NCI-H1436 (cell line): ENCODE measurements at regions not wholly inside any gene's neighbourhood (a gene's known extent, or its start where the extent isn't known, plus 50 kb on each side); places are given as distances from the start of the nearest gene placed in this dataset.

Experiments
- DNase-seq: peaks from one replicate; lab custom pipeline; 2025; lab: John Stamatoyannopoulos, UW

- no peak for DNase-seq
These were observed 182.6 kb upstream of the LYPLAL1 start for GRCh38 chr1:218991089-218991488.

DNA sequence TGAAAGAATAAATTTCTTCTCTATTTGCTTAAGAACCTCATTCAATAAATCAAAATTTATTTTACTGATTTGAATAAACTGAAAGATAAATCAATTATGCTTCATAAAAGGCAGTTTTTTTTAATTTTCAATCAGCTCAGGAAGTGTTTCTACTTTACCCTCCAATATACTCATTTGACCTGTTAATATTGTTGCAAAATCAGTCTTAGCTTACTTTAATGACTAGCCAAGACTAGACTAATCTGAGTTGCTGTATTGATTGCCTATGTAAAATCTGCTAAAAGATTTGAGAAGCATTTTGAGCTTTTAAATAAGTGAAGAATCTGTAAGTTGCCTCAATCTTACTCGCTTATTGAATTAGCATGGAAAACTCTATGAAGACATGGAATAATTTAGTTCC, 179.1 kb upstream of the LYPLAL1 start:
- DNase-seq, result no peak

DNA sequence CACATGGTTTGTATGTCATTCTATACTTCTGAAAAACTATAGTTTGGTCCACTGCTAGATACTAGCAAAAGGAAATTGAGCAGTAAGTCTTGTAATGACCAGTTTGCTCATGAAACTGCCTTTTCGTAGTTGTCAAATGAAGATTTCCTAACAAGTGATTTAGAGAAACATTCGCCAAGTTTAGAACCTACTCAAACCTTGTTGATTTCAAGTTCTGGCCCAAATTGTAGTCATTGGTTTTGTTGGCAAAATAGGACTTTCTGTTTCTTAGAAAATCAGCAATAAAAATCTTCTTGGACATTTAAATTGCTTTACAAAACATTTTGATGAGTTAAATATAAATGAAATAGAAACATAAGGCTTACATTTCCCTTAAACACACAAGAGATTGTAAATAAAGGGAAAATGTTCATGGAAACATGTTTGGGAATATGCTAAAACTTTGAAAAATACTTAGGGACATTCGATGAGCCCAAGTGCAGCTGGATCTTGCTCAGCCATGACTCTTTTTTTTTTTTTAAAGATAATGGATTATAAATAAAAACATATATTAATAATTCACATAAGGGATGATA, 178.5 kb upstream of the LYPLAL1 start:
- no peak for DNase-seq

DNA sequence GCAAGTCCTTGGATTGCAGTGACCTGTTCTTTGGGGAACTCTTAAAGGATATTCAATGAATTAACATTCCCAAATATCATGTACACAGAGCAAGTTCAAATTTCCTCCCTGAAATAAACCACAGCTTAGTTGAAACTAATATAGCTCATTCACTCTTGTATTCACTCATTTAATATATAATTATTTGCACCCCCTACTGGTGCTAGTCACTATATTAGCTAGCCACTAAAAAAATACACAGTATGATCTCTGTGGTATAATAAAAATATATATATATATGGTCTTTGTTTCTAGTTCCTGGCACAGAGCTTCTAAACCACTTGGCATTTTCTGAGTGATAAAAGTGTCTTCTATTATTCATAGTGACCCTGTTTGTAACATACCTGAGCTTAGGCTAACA, 177.3 kb upstream of the LYPLAL1 start:
- DNase-seq, result no peak

DNA sequence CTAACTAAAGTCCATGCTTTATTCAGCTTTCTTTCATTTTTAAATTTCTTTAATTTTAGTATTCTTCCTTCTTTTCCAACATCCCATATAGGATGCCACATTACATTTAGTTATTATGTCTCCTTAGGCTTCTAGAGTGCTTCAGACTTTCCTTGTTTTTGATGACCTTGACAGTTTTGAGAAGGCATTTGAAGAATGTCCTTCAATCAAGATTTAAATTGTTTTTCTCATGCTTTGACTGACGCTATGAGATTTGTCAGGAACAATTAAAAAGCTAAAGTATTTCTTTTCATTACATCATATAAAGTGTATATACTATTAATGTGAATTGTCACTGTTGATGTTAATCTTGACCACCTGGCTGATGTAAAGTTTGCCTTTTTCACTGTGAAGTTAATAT, 173.7 kb upstream of the LYPLAL1 start:
- no peak for DNase-seq

- DNase-seq, result no peak
These were observed 173.0 kb upstream of the LYPLAL1 start for GRCh38 chr1:219000631-219001030.

GRCh38 chr1:219010720-219011119, 163.0 kb upstream of the LYPLAL1 start:
- no peak for DNase-seq

DNA sequence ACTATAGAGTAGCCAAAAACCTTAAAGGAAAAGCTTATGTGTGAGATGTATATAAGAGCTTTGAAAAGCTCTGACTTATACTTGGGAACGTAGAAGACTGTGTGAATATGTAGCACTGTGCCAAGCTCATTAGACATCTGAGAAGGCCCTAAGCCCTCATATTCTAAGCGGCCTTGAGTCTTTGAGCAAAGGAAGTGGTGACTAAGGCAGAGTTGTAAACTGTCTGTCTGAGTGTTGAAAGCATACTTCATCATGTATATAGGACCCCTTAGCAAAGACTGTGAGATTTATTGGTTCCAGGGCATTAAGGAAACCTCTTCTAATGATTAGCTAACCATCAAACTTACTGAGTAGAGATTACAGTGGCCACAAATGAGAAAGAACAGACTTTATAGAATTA, 153.3 kb upstream of the LYPLAL1 start:
- DNase-seq, result no peak

- DNase-seq, result no peak
These were observed 152.8 kb upstream of the LYPLAL1 start for GRCh38 chr1:219020846-219021245.

DNA sequence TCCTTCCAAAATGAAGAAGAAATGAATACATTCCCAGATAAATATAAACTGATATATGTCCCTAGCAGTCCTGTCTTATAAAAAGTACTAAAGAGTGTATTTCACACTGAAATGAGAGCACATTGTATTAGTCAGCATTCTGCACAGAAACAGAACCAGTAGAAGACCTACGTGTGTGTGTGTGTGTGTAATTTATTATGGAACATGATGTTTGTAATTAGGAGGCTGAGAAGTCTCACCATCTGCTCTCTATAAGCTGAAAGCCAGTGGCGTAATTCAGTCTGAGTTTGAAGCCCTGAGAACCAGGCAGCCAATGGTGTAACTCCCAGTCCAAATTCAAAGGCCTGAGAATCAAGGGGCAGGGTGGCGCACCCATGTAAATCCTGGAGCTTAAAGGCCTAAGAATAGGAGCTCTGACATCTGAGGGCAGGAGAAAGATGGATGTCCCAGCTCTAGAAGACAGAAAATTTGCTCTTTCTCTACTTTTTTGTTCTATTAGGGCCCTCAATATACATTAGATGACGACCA, 146.5 kb upstream of the LYPLAL1 start:
- DNase-seq, result no peak

- no peak for DNase-seq
These were observed 141.9 kb upstream of the LYPLAL1 start for GRCh38 chr1:219031809-219032208.

- DNase-seq, result no peak
These were observed 135.3 kb upstream of the LYPLAL1 start for GRCh38 chr1:219038398-219038797.

- DNase-seq, result no peak
These were observed 134.5 kb upstream of the LYPLAL1 start for GRCh38 chr1:219039017-219039681.

- DNase-seq, result no peak
These were observed 134.0 kb upstream of the LYPLAL1 start for GRCh38 chr1:219039682-219040154.

- no peak for DNase-seq
These were observed 133.4 kb upstream of the LYPLAL1 start for GRCh38 chr1:219040291-219040690.

DNA sequence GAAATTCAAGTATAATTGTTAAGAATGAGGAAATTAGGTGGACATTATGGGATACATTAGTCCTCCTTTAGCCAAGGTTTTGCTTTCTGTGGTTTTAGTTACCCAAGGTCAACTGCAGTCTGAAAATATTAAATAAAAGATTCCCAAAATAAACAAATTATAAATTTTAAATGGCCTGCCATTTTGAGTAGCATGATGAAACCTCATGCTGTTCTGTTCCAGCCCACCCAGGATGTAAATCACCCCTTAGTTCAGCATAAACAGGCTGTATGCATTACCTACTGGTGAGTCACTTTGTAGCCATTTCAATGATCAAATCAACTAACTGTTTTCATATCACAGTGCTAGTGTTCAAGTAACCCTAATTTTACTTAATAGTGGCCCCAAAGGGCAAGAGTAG, 132.5 kb upstream of the LYPLAL1 start:
- DNase-seq, result no peak

GRCh38 chr1:219041818-219042217, 131.9 kb upstream of the LYPLAL1 start:
- no peak for DNase-seq

DNA sequence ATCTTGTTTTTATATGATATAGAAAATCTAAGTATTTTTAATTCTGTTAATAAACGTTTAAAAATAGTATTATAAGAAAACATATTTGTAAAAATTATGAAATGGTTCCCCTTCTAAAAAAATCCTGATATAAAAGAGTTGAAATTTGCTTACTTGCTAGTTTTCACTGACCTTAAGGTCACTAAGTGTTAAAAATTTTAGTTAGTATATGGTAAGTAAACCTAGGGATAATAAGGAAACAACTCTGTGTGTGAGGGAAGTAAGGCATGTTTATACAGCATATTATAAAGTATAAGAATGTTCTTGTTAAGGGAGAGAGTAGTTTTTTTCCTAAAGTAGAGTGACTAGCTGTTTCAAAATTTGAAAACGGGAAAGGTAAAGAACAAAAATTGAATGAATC, 130.9 kb upstream of the LYPLAL1 start:
- DNase-seq, result no peak

DNA sequence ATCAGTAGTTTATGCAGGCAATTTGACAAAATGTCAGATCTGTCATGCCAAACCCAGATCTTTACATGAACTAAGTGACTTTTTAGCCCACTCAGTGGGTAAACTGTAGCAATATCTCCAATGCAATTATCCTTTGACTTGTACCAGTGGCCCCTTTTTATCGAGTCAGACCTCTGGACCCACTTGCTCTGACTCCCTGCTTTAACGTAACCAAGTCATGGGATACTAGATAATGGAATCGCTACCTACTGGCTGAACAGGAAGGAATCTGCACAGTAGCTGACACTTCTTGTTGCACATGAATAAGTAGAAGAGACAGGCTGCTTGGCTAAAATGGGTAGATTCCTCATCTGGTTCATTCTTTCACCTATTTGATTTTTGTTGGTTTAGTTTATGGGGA, 128.4 kb upstream of the LYPLAL1 start:
- no peak for DNase-seq

DNA sequence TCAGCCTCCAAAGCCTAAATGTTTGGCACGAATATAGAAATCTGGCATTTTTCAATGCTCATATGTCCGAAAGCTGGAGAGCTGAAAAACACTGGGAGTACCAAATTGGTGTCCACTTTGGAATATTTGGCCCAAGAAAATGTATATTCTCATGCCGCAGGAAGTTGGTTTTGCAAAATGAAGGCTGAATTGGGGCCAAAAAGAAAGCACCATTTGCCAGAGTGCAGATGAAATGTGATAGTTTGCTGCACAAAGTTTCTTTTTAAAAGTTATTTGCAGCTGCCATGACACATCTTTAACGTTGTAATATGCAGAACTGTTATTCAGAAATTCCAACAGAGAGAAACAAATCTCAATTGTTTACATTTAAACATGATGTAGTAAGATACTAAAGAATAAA, 124.2 kb upstream of the LYPLAL1 start:
- no peak for DNase-seq

- DNase-seq, result no peak
These were observed 123.4 kb upstream of the LYPLAL1 start for GRCh38 chr1:219050086-219050821.

- no peak for DNase-seq
These were observed 122.9 kb upstream of the LYPLAL1 start for GRCh38 chr1:219050822-219051125.

DNA sequence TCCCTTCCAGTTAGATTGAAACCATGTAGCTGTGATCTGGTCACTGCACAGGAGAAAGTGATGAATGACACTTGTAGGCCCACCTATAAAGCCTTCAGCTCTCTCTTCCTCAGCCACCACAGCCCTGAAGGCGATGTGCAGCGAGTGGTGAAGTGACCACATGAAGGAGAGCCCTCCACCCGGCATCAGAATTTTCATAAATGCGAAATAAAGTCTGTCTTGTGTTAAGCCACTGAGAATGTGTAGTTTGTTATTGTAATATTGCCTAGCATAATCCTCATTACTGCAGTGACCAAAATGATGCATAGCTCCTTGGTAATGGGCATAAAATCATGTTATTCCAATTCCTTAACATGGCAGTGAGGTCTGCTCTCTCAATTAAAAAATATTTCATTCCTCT, 122.1 kb upstream of the LYPLAL1 start:
- DNase-seq, result no peak
